GM12892 (cell line): ENCODE measurements at regions not wholly inside any gene's neighbourhood (a gene's known extent, or its start where the extent isn't known, plus 50 kb on each side); places are given as distances from the start of the nearest gene placed in this dataset.

ENCODE experiments used
- POLR2A ChIP-seq: IDR thresholded peaks from 2 replicates; pipeline ENCODE4 v1.6.1; 2011; ENCODE audit warnings: low read depth, low read length, control low read depth
- TAF1 ChIP-seq: IDR thresholded peaks from 2 replicates; pipeline ENCODE4 v1.6.1; 2011; ENCODE audit warnings: low read depth, mild to moderate bottlenecking, control low read depth, low read length, borderline replicate concordance

DNA sequence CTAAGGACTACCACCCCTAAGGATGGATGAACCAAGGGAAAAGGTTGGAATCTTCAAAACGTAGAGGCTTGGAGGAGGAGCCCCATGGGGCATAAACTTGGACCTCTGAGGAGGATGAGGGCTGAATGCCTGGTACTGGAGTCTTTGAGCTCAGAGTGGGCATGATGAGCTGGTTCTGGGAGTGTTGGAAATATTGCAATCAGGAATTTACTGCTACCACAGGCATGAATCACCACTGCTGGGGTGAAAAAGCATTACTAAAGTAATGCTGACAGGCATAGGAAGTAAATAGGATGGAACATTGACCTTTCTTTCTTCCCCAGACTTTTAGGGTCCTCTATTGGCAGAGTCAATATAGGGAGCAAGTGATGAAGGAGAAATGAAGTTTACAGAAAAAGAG is 105.8 kb upstream of the RPS6KA3 start:
- TF ChIP-seq TAF1: no peak
- TF ChIP-seq POLR2A: no peak
